HL-60 (cell line): ENCODE measurements at regions not wholly inside any gene's neighbourhood (a gene's known extent, or its start where the extent isn't known, plus 50 kb on each side); places are given as distances from the start of the nearest gene placed in this dataset.

Source experiments
- DNase-seq, 2 experiments: peaks; one replicate each; pipeline ENCODE4 v3.0.0-alpha.2; 2010 to 2020; ENCODE audit warnings: low read depth in 1 of 2, low spot score in 1 of 2
- H3K27ac ChIP-seq: fragments of 250-450 bp; sonication (Bioruptor Pico); replicated peaks from 2 replicates; pipeline ENCODE4 v1.5.1; 2020; ENCODE audit warnings: mild to moderate bottlenecking, moderate library complexity
- H3K27me3 ChIP-seq: fragments of 250-450 bp; sonication (Bioruptor Pico); 2 replicates; pipeline ENCODE4 v1.5.1; 2021; ENCODE audit warnings: mild to moderate bottlenecking, moderate library complexity; ENCODE audit not compliant: insufficient read depth, poor library complexity, severe bottlenecking
- H3K4me3 ChIP-seq: replicated peaks from 2 replicates; pipeline ENCODE4 v1.5.1; 2011; ENCODE audit warnings: mild to moderate bottlenecking, control low read depth, low read length; ENCODE audit not compliant: insufficient read depth
- GABPA ChIP-seq: IDR thresholded peaks from 2 replicates; pipeline ENCODE4 v1.6.1; 2012; ENCODE audit warnings: low read depth
- POLR2AphosphoS5 ChIP-seq: IDR thresholded peaks from 2 replicates; pipeline ENCODE4 v1.6.1; 2012; ENCODE audit warnings: low read depth
- SPI1 ChIP-seq: IDR thresholded peaks from 2 replicates; pipeline ENCODE4 v1.6.1; 2012; ENCODE audit warnings: low read depth, mild to moderate bottlenecking, borderline replicate concordance
- TF ChIP-seq, protein P1 (sequence below): IDR thresholded peaks from 2 replicates; pipeline ENCODE4 v1.6.1; 2012; ENCODE audit warnings: low read depth; ENCODE audit not compliant: insufficient replicate concordance
- TF ChIP-seq, protein P2 (sequence below): IDR thresholded peaks from one replicate; pipeline ENCODE4 v1.5.1; 2011; ENCODE audit warnings: low read length, control low read depth, inconsistent platforms; ENCODE audit not compliant: insufficient read depth

DNA sequence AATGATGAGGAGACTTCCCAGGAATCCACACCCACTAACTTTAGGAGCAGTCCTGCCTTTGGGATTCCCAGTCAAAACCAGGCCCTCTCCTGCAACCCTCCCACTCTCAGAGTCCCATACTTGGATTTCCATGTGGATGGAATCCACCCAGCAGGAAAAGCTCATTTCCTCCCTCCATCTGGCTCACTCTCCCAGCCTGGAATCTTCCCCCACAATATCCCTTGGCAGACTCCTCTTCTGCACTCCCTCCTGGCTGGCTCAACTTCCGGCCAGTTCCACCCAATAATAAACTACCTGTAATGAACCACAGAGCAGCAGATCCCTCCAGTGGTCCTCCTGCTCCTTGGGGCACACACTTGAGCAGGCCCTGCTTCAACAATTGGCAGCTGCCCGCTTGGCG, 102.8 kb upstream of the EGLN3 start:
- TF ChIP-seq POLR2AphosphoS5 (no peak), GABPA (no peak), SPI1 (no peak)
- TF ChIP-seq, protein P1, sequence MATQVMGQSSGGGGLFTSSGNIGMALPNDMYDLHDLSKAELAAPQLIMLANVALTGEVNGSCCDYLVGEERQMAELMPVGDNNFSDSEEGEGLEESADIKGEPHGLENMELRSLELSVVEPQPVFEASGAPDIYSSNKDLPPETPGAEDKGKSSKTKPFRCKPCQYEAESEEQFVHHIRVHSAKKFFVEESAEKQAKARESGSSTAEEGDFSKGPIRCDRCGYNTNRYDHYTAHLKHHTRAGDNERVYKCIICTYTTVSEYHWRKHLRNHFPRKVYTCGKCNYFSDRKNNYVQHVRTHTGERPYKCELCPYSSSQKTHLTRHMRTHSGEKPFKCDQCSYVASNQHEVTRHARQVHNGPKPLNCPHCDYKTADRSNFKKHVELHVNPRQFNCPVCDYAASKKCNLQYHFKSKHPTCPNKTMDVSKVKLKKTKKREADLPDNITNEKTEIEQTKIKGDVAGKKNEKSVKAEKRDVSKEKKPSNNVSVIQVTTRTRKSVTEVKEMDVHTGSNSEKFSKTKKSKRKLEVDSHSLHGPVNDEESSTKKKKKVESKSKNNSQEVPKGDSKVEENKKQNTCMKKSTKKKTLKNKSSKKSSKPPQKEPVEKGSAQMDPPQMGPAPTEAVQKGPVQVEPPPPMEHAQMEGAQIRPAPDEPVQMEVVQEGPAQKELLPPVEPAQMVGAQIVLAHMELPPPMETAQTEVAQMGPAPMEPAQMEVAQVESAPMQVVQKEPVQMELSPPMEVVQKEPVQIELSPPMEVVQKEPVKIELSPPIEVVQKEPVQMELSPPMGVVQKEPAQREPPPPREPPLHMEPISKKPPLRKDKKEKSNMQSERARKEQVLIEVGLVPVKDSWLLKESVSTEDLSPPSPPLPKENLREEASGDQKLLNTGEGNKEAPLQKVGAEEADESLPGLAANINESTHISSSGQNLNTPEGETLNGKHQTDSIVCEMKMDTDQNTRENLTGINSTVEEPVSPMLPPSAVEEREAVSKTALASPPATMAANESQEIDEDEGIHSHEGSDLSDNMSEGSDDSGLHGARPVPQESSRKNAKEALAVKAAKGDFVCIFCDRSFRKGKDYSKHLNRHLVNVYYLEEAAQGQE: no peak
- Histone ChIP-seq H3K27me3 (no peaks in the 10 kb centered on the region), H3K27ac (no peak overlapping the region), H3K4me3 (no peak overlapping the region)
- no peak for DNase-seq

DNA sequence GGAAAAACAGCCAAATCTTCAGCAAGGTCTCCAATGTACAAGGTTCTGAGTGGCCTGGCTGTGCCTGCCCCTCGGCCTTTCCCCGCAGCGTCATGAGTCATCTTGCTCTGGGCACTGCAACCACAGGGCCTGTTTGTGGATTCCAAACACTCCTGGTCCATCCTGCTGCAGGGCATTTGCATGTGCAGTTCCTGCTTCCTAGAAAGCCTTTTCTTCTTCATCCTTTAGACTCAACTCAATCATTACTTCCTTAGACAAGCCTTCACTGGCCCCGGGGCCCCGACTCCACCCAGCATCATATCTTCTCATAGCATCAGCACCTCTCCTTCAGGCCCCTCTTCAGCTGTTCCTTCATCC, 101.8 kb upstream of the EGLN3 start:
- TF ChIP-seq SPI1 (no peak), POLR2AphosphoS5 (no peak), GABPA (no peak)
- TF ChIP-seq, protein P2, sequence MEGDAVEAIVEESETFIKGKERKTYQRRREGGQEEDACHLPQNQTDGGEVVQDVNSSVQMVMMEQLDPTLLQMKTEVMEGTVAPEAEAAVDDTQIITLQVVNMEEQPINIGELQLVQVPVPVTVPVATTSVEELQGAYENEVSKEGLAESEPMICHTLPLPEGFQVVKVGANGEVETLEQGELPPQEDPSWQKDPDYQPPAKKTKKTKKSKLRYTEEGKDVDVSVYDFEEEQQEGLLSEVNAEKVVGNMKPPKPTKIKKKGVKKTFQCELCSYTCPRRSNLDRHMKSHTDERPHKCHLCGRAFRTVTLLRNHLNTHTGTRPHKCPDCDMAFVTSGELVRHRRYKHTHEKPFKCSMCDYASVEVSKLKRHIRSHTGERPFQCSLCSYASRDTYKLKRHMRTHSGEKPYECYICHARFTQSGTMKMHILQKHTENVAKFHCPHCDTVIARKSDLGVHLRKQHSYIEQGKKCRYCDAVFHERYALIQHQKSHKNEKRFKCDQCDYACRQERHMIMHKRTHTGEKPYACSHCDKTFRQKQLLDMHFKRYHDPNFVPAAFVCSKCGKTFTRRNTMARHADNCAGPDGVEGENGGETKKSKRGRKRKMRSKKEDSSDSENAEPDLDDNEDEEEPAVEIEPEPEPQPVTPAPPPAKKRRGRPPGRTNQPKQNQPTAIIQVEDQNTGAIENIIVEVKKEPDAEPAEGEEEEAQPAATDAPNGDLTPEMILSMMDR: no peak
- TF ChIP-seq, protein P1: no peak
- DNase-seq: no peak
- no peak overlapping the region for H3K4me3 ChIP-seq
- H3K27me3 ChIP-seq: no peaks in the 10 kb centered on the region
- no peak overlapping the region for H3K27ac ChIP-seq

DNA sequence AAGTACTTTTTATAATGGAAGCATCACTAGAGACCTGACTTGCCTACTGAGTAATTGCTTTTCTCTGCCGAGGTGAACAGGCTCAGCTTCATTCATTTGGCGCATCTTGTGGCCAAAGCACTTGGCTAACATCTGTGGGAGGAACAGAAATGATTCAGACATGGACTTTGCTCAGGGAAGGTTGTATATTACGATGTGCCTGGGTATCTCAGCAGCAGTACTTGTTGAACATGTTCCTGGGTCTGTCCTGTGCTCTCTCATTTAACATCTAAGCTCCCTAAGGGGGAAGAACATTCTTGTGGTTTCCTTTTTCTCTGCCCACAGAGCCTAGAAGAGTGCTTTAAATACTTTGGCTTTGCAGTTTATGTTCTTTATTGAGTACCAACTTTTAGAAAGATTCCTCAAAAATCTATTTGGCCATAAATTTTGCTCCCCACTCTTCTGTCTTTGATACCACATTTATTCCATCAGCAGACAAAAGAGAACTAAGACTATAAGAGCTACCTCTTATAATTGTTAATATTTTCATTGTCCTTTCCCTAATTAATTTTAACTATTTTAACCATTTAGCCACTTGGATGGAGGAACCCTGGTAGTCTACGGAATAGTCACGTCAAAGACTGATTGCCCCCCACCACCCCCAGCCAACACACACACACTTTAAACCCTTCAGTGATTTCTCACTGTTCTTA, 101.2 kb upstream of the EGLN3 start:
- TF ChIP-seq POLR2AphosphoS5 (no peak), GABPA (no peak), SPI1 (no peak)
- TF ChIP-seq, protein P1: no peak
- TF ChIP-seq, protein P2: no peak
- DNase-seq: no peak

More for the DNA sequence above, 101.2 kb upstream of the EGLN3 start:
- no peak overlapping the region for H3K27ac ChIP-seq
- H3K4me3 ChIP-seq: no peak overlapping the region
- H3K27me3 ChIP-seq: no peaks in the 10 kb centered on the region
